ENCODE measurements at regions not wholly inside any gene's neighbourhood (a gene's known extent, or its start where the extent isn't known, plus 50 kb on each side); places are given as distances from the start of the nearest gene placed in this dataset.
A peak's percentile ranks its signal among the peaks of the same experiment; 100 is the strongest.

DNA sequence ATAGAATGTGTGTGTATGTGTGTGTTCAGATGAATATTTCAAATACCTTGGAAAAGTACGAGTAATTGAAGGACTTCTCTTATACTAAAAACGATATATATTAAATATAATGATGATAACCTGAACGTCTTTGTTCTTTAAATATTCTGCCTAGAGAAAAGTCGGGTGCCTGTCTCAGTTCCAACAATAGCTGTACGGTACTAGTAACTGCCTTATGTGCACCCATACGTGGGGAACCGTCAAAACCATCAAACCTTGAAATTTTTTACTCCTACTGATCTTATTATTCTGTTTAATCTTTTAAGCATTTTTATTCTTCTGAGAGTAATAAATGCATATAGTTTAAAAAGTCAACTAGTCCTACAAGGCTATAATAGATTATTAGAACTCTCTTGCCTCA, 1045.7 kb downstream of the C4orf33 start:
- Mint-ChIP-seq H3K27me3 (ENCODE audit: unreplicated experiment) (no peaks in the 10 kb centered on the region), H3K9me3 (ENCODE audit: unreplicated experiment) (no peaks in the 10 kb centered on the region), H3K4me1 (ENCODE audit: unreplicated experiment) (no peaks in the 10 kb centered on the region), H3K27ac (ENCODE audit: unreplicated experiment) (no peak overlapping the region), H3K36me3 (ENCODE audit: unreplicated experiment) (no peaks in the 10 kb centered on the region), H3K4me3 (ENCODE audit: unreplicated experiment) (no peak overlapping the region)
- TF ChIP-seq, protein P1, sequence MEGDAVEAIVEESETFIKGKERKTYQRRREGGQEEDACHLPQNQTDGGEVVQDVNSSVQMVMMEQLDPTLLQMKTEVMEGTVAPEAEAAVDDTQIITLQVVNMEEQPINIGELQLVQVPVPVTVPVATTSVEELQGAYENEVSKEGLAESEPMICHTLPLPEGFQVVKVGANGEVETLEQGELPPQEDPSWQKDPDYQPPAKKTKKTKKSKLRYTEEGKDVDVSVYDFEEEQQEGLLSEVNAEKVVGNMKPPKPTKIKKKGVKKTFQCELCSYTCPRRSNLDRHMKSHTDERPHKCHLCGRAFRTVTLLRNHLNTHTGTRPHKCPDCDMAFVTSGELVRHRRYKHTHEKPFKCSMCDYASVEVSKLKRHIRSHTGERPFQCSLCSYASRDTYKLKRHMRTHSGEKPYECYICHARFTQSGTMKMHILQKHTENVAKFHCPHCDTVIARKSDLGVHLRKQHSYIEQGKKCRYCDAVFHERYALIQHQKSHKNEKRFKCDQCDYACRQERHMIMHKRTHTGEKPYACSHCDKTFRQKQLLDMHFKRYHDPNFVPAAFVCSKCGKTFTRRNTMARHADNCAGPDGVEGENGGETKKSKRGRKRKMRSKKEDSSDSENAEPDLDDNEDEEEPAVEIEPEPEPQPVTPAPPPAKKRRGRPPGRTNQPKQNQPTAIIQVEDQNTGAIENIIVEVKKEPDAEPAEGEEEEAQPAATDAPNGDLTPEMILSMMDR (IDR thresholded peaks at IDR 0.05), result no peak
- DNase-seq (ENCODE audit: extremely low spot score, unreplicated experiment), result no peak

- Mint-ChIP-seq H3K36me3 (ENCODE audit: unreplicated experiment) (no peaks in the 10 kb centered on the region), H3K27ac (ENCODE audit: unreplicated experiment) (no peak overlapping the region), H3K4me1 (ENCODE audit: unreplicated experiment) (peaks cover 10% of the 10 kb centered on the region), H3K4me3 (ENCODE audit: unreplicated experiment) (no peak overlapping the region), H3K27me3 (ENCODE audit: unreplicated experiment) (no peaks in the 10 kb centered on the region), H3K9me3 (ENCODE audit: unreplicated experiment) (no peaks in the 10 kb centered on the region)
- DNase-seq (ENCODE audit: extremely low spot score, unreplicated experiment), result no peak
- TF ChIP-seq, protein P1 (IDR thresholded peaks at IDR 0.05), result no peak
Observed at GRCh38 chr4:130143656-130144055, 1047.7 kb downstream of the C4orf33 start.

DNA sequence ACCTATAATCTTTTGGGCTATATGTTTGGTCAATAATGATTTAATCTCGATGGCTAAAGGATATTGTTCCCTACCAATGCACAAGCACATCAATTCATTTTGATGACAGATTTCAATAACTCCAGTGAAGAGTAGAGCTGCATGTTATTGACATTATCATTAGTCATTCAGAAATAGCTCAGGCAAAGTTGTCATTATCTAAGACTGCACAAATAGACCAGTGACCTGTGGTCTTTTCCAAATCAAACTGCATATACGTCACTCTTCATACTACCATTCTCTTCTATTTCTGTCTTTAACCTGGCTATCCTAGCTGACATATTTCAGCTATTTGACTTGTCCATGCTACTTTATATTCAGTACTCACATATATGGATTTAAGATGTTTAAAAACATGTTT, 1050.8 kb downstream of the C4orf33 start:
- Mint-ChIP-seq H3K27me3 (ENCODE audit: unreplicated experiment) (no peaks in the 10 kb centered on the region), H3K36me3 (ENCODE audit: unreplicated experiment) (no peaks in the 10 kb centered on the region), H3K4me3 (ENCODE audit: unreplicated experiment) (no peak overlapping the region), H3K4me1 (ENCODE audit: unreplicated experiment) (peaks cover 10% of the 10 kb centered on the region), H3K9me3 (ENCODE audit: unreplicated experiment) (no peaks in the 10 kb centered on the region), H3K27ac (ENCODE audit: unreplicated experiment) (no peak overlapping the region)
- TF ChIP-seq, protein P1 (IDR thresholded peaks at IDR 0.05), result no peak
- no peak for DNase-seq (ENCODE audit: extremely low spot score, unreplicated experiment)

- no peak for DNase-seq (ENCODE audit: extremely low spot score, unreplicated experiment)
- H3K36me3 Mint-ChIP-seq (ENCODE audit: unreplicated experiment), result no peaks in the 10 kb centered on the region
- TF ChIP-seq, protein P1 (IDR thresholded peaks at IDR 0.05), result no peak
- no peak overlapping the region for H3K4me3 Mint-ChIP-seq (ENCODE audit: unreplicated experiment)
- peaks cover 10% of the 10 kb centered on the region for H3K4me1 Mint-ChIP-seq (ENCODE audit: unreplicated experiment)
- no peaks in the 10 kb centered on the region for H3K9me3 Mint-ChIP-seq (ENCODE audit: unreplicated experiment)
- H3K27ac Mint-ChIP-seq (ENCODE audit: unreplicated experiment), result peak overlapping the region; percentile 58
- no peaks in the 10 kb centered on the region for H3K27me3 Mint-ChIP-seq (ENCODE audit: unreplicated experiment)
Observed at GRCh38 chr4:130147641-130148040, 1051.7 kb downstream of the C4orf33 start.

- H3K27ac Mint-ChIP-seq (ENCODE audit: unreplicated experiment), result no peak overlapping the region
- no peak overlapping the region for H3K4me3 Mint-ChIP-seq (ENCODE audit: unreplicated experiment)
- no peaks in the 10 kb centered on the region for H3K36me3 Mint-ChIP-seq (ENCODE audit: unreplicated experiment)
- DNase-seq (ENCODE audit: extremely low spot score, unreplicated experiment), result no peak
- TF ChIP-seq, protein P1 (IDR thresholded peaks at IDR 0.05), result no peak
- H3K4me1 Mint-ChIP-seq (ENCODE audit: unreplicated experiment), result no peaks in the 10 kb centered on the region
- H3K9me3 Mint-ChIP-seq (ENCODE audit: unreplicated experiment), result peaks cover 7% of the 10 kb centered on the region
- no peaks in the 10 kb centered on the region for H3K27me3 Mint-ChIP-seq (ENCODE audit: unreplicated experiment)
Observed at GRCh38 chr4:130154901-130155300, 1058.9 kb downstream of the C4orf33 start.
